LoVo (cell line): ENCODE measurements at regions not wholly inside any gene's neighbourhood (a gene's known extent, or its start where the extent isn't known, plus 50 kb on each side); places are given as distances from the start of the nearest gene placed in this dataset.
"Not testable (repeated sequence)": the region's sequence is repeated elsewhere in the genome, so short reads cannot be mapped to it uniquely, and the experiment has no call there.

ENCODE experiments used
- DNase-seq: peaks from one replicate; pipeline ENCODE4 v3.0.0-alpha.2; 2016; ENCODE audit warnings: low spot score

- no peak for DNase-seq
These were observed 187.7 kb downstream of the OLFM1 start for GRCh38 chr9:135275163-135275562.

- no peak for DNase-seq
These were observed 188.3 kb downstream of the OLFM1 start for GRCh38 chr9:135275571-135276289.

GRCh38 chr9:135277219-135278201, 190.0 kb downstream of the OLFM1 start:
- DNase-seq: no peak

GRCh38 chr9:135278586-135278985, 191.1 kb downstream of the OLFM1 start:
- no peak for DNase-seq

GRCh38 chr9:135279385-135279784, 191.9 kb downstream of the OLFM1 start:
- DNase-seq: no peak

- DNase-seq: no peak
These were observed 192.4 kb downstream of the OLFM1 start for GRCh38 chr9:135279834-135280393.

GRCh38 chr9:135280666-135281065, 193.2 kb downstream of the OLFM1 start:
- no peak for DNase-seq

GRCh38 chr9:135281151-135281550, 193.7 kb downstream of the OLFM1 start:
- no peak for DNase-seq

- DNase-seq: peak; percentile 59
These were observed 194.6 kb downstream of the OLFM1 start for GRCh38 chr9:135281791-135282737.

GRCh38 chr9:135282808-135283207, 195.3 kb downstream of the OLFM1 start:
- no peak for DNase-seq

GRCh38 chr9:135283671-135284070, 195.9 kb upstream of the PPP1R26 start:
- DNase-seq: no peak

- no peak for DNase-seq
These were observed 195.0 kb upstream of the PPP1R26 start for GRCh38 chr9:135284386-135285134.

- DNase-seq: not testable (repeated sequence)
These were observed 193.2 kb upstream of the PPP1R26 start for GRCh38 chr9:135286187-135286925.

GRCh38 chr9:135286961-135287360, 192.6 kb upstream of the PPP1R26 start:
- DNase-seq: no peak

- no peak for DNase-seq
These were observed 192.0 kb upstream of the PPP1R26 start for GRCh38 chr9:135287627-135288026.

GRCh38 chr9:135288054-135288453, 191.5 kb upstream of the PPP1R26 start:
- no peak for DNase-seq

GRCh38 chr9:135289081-135289491, 190.5 kb upstream of the PPP1R26 start:
- peak; percentile 18 for DNase-seq

- no peak for DNase-seq
These were observed 189.5 kb upstream of the PPP1R26 start for GRCh38 chr9:135290086-135290485.

- no peak for DNase-seq
These were observed 189.0 kb upstream of the PPP1R26 start for GRCh38 chr9:135290566-135290965.

GRCh38 chr9:135291165-135291564, 188.4 kb upstream of the PPP1R26 start:
- DNase-seq: no peak
